ENCODE measurements at regions not wholly inside any gene's neighbourhood (a gene's known extent, or its start where the extent isn't known, plus 50 kb on each side); places are given as distances from the start of the nearest gene placed in this dataset.
"Not testable (repeated sequence)": the region's sequence is repeated elsewhere in the genome, so short reads cannot be mapped to it uniquely, and the experiment has no call there.

GRCh38 chr9:65449886-65450610, 165.0 kb upstream of the FOXD4L5 start:
- H3K9me3 ChIP-seq; intact Hi-C loops (cut with DNase I); H3K27ac ChIP-seq; H3K27me3 ChIP-seq; DNase-seq; H3K4me1 ChIP-seq; H3K4me3 ChIP-seq; H3K36me3 ChIP-seq: not testable (repeated sequence)
- WGBS, 2 donors, result 70 to 75% methylated on average over 4 to 7 of the region's 12 CpGs

DNA sequence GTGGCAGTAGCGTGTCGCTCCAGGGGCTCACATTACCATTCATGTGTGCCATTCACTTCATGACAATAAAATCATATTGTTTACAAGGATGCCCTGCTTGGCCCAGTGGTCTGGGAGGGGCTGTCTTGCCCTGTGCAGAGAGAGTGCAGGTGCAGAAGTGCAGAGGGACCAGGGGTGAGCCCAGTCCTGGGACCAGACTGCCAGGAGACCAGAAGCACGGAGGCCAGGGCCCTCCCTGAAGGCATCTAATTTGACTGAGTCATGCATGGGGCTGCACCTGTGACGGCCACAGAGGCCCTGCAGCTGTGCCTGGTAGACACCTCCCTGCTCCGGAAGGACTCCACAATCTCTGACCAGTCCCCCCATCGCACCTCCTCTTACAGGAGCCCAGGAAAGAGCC, 164.4 kb upstream of the FOXD4L5 start:
- Histone ChIP-seq H3K4me3 (no peak overlapping the region), H3K36me3 (no peaks in the 10 kb centered on the region), H3K27ac (no peak overlapping the region), H3K4me1 (no peaks in the 10 kb centered on the region), H3K9me3 (no peaks in the 10 kb centered on the region), H3K27me3 (no peaks in the 10 kb centered on the region)
- intact Hi-C loops (cut with DNase I), result no loop called here
- WGBS, 2 donors, result 71 to 73% methylated on average over 5 of the region's 6 CpGs
- no peak for TF ChIP-seq POLR2A (IDR thresholded peaks at IDR 0.05)
- no peak for TF ChIP-seq CTCF (IDR thresholded peaks at IDR 0.05)
- no peak for DNase-seq

DNA sequence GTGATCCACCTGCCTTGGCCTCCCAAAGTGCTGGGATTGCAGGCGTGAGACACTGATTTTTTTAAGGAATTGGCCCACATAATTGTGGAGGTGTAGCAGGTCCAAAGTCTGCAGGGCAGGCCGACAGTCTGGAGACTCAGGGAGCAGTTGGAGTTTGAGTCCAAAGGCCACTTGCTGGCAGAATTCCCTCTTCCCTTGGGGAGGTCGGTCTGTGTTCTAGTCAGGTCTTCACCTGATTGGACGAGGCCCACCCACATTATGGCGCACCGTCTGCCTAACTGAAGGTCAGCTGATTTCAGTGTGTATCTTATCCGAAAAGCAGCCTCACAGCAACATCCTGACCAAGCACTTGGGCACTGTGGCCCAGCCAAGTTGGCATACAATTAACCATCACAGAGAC, 162.1 kb upstream of the FOXD4L5 start:
- H3K36me3 ChIP-seq; H3K27me3 ChIP-seq; H3K9me3 ChIP-seq; H3K4me1 ChIP-seq; intact Hi-C loops (cut with DNase I); H3K4me3 ChIP-seq; DNase-seq; H3K27ac ChIP-seq: not testable (repeated sequence)
- WGBS, 2 donors, result 83% methylated on average over 1 of the region's 7 CpGs; no CpG with 5 or more reads in 1 of the 2 donors

- H3K27me3 ChIP-seq; H3K9me3 ChIP-seq; H3K4me3 ChIP-seq; H3K4me1 ChIP-seq; intact Hi-C loops (cut with DNase I); H3K27ac ChIP-seq; DNase-seq; H3K36me3 ChIP-seq: not testable (repeated sequence)
- 79 to 80% methylated on average over 7 of the region's 7 CpGs for WGBS, 2 donors
These were observed 161.0 kb upstream of the FOXD4L5 start for GRCh38 chr9:65445991-65446390.

DNA sequence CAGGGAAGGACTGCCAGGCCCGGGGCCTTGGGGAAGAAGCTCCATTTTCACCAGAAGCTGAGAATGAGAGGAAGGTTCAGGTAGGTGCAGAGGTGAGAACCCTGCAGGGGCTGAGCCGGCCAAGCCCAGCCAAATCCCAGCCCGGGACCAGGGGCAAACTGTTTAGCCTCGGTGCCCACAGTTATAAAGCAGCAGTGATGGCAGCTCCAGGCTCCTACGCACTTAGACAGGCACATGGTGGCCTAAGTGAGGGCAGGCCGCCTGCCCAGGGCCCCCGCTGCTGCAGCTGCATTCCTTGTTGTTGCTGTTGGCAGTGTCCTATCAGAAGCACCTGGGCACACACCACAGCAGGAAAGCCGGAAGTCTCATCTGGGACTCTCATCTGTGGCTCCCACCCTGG, 159.9 kb upstream of the FOXD4L5 start:
- no peak for TF ChIP-seq POLR2A (IDR thresholded peaks at IDR 0.05)
- no peak for TF ChIP-seq CTCF (IDR thresholded peaks at IDR 0.05)
- Histone ChIP-seq H3K4me1 (no peaks in the 10 kb centered on the region), H3K9me3 (no peaks in the 10 kb centered on the region), H3K4me3 (no peak overlapping the region), H3K27ac (no peak overlapping the region), H3K36me3 (no peaks in the 10 kb centered on the region), H3K27me3 (no peaks in the 10 kb centered on the region)
- DNase-seq, result no peak
- intact Hi-C loops (cut with DNase I), result no loop called here
- WGBS, 2 donors, result 80% methylated on average over 7 of the region's 8 CpGs; no CpG with 5 or more reads in 1 of the 2 donors

GRCh38 chr9:65442116-65442515, 157.1 kb upstream of the FOXD4L5 start:
- H3K27ac ChIP-seq; H3K27me3 ChIP-seq; H3K9me3 ChIP-seq; DNase-seq; H3K4me3 ChIP-seq; H3K4me1 ChIP-seq; intact Hi-C loops (cut with DNase I); H3K36me3 ChIP-seq: not testable (repeated sequence)
- 90 to 95% methylated on average over 11 to 12 of the region's 12 CpGs for WGBS, 2 donors

- H3K9me3 ChIP-seq; H3K36me3 ChIP-seq; H3K4me1 ChIP-seq; DNase-seq; H3K27ac ChIP-seq; H3K4me3 ChIP-seq; intact Hi-C loops (cut with DNase I); H3K27me3 ChIP-seq: not testable (repeated sequence)
- WGBS, 2 donors, result 83% methylated on average over 8 of the region's 10 CpGs; no CpG with 5 or more reads in 1 of the 2 donors
These were observed 156.4 kb upstream of the FOXD4L5 start for GRCh38 chr9:65441324-65441920.

DNA sequence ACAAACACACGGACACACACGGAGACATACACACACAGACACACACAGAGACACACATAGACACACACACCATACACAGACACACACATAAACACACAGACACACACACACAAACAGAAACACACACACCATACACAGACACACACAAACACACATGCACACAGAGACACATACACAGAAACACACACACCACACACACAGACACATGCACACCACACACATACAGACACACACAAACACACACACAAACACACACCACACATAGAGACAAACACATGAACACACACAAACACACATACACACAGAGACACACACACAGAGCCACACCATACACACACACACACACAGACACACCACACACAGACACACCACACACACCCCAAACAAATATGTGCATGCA, 152.7 kb upstream of the FOXD4L5 start:
- H3K9me3 ChIP-seq, result no peaks in the 10 kb centered on the region
- DNase-seq, result no peak
- H3K4me3 ChIP-seq, result no peak overlapping the region
- TF ChIP-seq CTCF (IDR thresholded peaks at IDR 0.05), result no peak
- TF ChIP-seq POLR2A (IDR thresholded peaks at IDR 0.05), result no peak
- no peaks in the 10 kb centered on the region for H3K4me1 ChIP-seq
- no peaks in the 10 kb centered on the region for H3K36me3 ChIP-seq
- no peaks in the 10 kb centered on the region for H3K27me3 ChIP-seq
- 73 to 86% methylated on average over 2 of the region's 2 CpGs for whole genome bisulfite sequencing, 2 donors
- intact Hi-C loops (cut with DNase I), result no loop called here
- H3K27ac ChIP-seq, result no peak overlapping the region

All from esophagus squamous epithelium (tissue), 5 donors.